AG09319 (cell line): ENCODE measurements at regions not wholly inside any gene's neighbourhood (a gene's known extent, or its start where the extent isn't known, plus 50 kb on each side); places are given as distances from the start of the nearest gene placed in this dataset.

Experiments used
- DNase-seq: peaks from one replicate; pipeline ENCODE4 v3.0.0-alpha.2; 2010; ENCODE audit warnings: low read depth; ENCODE audit errors: extremely low read depth
- TF ChIP-seq, protein P1 (sequence below): IDR thresholded peaks from 2 replicates; pipeline ENCODE4 v1.5.1; 2011; ENCODE audit warnings: low read depth, mild to moderate bottlenecking, inconsistent platforms, low read length, moderate library complexity

DNA sequence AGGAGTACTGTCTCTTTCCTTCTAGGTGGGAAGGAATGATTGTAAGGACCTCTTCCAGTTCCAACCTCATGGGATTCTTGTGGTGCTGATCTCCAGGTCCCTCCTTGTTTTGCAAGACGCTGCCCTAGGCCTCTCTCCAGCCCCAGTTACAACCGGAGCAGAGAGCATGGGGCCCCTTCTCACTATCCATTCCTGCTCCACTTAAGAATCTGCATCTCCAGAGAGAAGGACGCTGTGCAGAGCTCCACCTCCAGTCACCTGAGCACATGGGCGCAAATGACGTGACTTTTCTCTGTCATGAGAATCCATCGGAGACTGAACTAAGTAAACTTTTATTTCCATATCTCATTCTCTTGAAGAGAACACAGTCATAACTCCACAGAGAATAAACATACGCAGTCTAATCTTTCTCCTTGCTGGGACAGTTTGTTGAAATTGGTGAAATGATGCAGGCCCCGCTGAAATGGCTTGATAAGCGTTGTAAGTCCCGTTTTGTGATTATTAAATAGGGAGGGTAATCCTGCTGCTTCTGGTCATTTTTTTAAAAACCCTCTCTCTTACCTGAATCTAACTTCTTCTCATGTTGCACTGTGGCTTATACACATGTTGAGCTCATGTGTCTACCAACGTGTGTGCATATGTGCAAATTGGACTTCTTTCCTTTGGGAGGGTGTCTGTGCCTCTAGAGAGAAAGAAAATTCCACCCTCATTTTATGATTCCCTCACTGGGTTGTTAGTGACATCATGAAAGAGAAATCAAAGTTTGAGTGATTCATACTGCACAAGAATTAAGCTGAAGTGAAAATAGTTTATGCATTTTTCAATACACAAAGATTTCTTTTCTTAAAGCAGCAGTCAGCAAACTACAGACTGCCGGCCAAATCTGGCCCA is 133.2 kb upstream of the TBX20 start:
- TF ChIP-seq, protein P1, sequence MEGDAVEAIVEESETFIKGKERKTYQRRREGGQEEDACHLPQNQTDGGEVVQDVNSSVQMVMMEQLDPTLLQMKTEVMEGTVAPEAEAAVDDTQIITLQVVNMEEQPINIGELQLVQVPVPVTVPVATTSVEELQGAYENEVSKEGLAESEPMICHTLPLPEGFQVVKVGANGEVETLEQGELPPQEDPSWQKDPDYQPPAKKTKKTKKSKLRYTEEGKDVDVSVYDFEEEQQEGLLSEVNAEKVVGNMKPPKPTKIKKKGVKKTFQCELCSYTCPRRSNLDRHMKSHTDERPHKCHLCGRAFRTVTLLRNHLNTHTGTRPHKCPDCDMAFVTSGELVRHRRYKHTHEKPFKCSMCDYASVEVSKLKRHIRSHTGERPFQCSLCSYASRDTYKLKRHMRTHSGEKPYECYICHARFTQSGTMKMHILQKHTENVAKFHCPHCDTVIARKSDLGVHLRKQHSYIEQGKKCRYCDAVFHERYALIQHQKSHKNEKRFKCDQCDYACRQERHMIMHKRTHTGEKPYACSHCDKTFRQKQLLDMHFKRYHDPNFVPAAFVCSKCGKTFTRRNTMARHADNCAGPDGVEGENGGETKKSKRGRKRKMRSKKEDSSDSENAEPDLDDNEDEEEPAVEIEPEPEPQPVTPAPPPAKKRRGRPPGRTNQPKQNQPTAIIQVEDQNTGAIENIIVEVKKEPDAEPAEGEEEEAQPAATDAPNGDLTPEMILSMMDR, result no peak
- no peak for DNase-seq

DNA sequence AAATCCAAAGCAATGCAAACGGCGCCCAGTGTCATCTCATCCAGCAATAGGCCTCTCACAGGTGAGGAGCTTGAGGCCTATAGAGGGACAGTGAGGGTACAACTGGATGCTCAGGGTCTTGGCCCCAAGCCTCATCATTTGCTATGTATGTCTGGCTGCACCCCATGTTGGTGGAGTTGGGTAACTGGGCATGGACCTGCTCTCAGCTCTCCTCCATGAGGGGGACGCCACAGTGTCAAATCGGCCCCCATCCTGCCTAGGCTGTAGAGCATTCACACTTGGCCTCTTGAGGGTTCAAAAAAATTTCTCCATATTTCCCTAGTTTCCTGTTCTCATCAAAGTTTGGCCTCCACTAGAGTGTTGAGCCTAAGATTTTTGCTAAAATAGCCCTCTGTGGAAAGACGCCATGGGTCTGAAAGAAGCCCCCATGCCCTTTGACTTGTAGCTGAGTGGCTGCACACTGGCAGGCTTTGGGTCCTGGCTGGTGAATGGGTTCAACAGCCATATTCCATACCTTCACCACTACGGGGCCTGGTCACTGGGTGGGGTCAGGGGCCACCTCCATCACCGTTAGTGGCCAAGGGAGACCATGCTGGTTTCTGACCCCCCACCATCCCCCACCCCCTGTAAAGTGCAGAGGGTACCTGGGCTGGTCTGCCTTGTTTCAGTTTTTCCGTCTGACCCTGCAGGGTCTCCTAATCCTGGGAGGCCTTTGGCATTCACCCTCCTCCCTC is 132.3 kb upstream of the TBX20 start:
- TF ChIP-seq, protein P1, result no peak
- no peak for DNase-seq

DNA sequence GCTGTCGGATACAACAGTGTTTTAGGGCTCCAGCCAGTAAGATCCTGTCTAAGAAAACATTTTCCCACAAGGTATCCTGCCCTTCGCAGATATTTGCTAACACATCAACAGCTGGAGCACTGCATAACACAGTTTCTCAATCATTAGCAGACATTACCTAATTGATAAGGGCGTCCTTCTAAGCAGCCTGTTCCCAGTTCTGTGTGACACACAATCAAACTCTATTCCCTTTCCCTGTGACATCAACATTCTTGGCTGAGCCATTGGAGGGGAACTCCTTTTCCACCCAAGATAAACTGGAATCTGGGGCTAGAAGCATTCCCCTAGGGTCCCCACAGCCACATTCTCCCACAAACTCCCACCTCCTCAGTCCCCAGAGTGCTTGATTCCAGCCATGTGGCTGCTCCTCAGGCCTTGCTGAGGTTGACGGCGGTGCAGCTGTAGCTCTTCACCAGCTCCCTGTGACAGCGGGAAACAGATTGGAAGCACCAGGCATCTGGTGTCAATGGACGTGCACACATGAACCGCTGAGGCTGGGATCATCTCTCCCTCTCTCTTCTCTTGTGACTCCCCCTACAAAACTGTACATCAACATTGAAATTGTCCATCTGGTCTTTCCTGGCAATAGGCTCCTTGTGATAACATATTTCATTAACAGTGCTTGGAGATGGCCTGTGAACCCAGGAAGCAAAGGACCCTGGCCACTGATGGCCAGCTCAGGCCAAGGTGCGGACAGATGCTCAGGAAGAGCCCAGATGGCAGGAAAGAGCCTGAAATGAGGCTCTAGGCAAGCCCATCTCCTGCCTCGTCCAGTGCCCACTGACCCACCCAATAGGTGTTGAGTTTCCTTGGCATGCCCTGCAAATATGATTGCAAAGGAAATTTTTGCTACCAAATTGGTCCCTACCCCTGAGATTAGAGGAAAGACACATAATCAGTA is 131.1 kb upstream of the TBX20 start:
- no peak for DNase-seq
- TF ChIP-seq, protein P1, result no peak

DNA sequence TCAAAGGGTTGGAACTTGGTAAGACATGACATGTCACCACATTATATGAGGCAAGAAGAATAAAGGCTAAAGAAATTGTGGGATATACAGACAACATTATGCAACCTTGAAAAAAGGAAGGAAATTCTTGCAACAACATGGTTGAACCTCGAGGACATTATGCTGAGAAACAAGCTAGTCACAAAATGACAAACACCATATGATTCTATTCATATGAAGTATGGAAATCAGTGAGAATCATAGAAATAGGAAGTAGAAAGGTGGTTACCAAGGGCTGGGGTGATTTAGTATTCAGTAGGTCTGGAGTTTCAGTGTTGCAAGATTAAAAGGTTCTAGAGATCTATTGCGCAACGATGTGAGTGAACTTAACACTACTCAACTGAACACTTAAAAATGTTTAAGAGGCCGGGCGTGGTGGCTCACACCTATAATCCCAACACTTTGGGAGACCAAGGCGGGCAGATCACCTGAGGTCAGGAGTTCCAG is 126.9 kb upstream of the TBX20 start:
- no peak for DNase-seq
- TF ChIP-seq, protein P1, result no peak

DNA sequence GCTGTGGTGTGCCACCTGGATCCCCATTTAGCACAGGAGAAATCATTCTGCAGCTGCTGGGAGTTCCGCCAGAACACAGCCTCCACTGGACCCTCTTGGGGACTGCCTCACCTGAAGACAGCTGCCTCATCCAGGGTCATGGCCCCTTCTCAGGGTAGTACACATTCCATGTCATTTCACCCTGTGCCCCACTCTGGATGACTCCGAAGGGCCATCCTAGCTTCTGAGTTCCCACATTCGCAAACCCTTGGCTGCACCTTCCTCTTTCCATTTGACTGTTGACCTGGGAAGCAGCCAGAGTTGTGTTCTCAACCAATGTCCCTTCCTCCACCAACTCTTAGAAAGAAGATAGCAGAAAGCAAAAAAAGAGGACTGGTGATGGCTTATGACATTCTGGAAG is 125.6 kb upstream of the TBX20 start:
- TF ChIP-seq, protein P1, result no peak
- no peak for DNase-seq

DNA sequence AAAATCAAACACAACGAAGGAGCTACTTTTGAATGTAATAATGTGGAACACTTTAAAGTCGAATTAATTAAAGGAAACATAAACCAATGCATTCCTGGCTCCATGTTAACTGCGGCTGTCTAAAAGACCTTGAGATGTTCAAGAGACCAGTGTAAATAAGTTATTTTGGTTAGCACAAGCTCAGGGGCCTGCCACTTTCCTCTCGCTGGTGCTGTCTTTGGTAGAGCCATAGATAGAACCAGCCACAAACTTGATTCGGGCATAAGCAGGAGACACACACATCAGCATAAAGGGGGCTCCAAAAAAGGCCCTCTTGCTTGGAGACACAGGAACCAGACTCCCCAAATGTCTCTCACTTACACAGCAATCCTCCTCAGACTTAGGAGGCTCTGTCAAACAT is 121.6 kb upstream of the TBX20 start:
- DNase-seq, result no peak
- TF ChIP-seq, protein P1, result no peak
